ENCODE measurements at regions not wholly inside any gene's neighbourhood (a gene's known extent, or its start where the extent isn't known, plus 50 kb on each side); places are given as distances from the start of the nearest gene placed in this dataset.

DNA sequence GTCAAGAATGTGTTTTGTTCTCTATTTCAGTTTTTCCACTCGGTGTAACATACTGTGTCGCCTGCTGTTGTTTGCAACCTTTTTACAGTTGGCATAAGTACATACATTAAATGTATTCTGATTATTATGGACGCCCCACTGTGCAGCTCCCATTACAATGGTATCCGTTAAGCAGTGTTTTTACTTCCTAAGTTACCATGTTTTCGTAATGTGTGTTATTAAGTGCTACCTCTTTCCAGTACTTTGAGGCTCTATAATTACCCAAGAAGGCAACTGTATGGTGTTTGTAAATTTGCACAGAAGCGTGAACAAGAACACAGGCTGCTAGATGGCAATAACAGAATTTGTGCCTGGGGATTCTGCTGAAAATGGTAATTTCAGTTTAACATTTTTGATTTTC lies 568.0 kb upstream of the MARCKS start:
- no peak overlapping the region for H2BK5ac ChIP-seq (ENCODE audit: low read depth, low read length, poor library complexity, severe bottlenecking)
- H3K23ac ChIP-seq (ENCODE audit: low read length in 2 of 2) = no peak overlapping the region
- no peaks in the 10 kb centered on the region for H3K36me3 ChIP-seq (ENCODE audit: control insufficient read depth in 1 of 2, insufficient read depth in 2 of 2, low read depth in 1 of 2, low read length in 2 of 2)
- no peak for DNase-seq
- H3K4me3 ChIP-seq (ENCODE audit: insufficient read depth in 1 of 2, low read depth in 1 of 2, low read length in 2 of 2) = no peak overlapping the region
- H3K4ac ChIP-seq (ENCODE audit: low read depth in 1 of 2, low read length in 2 of 2) = no peak overlapping the region
- H3K9ac ChIP-seq (ENCODE audit: low read length) = no peak overlapping the region
- H2BK120ac ChIP-seq (ENCODE audit: low read depth, low read length) = no peak overlapping the region
- no peak overlapping the region for H3K27ac ChIP-seq (ENCODE audit: low read length, poor library complexity, severe bottlenecking)
- no peak overlapping the region for H2BK15ac ChIP-seq (ENCODE audit: low read depth, poor library complexity, severe bottlenecking)
- H3K4me1 ChIP-seq (ENCODE audit: control insufficient read depth, insufficient read depth, low read depth, low read length) = no peaks in the 10 kb centered on the region
- H2AFZ ChIP-seq (ENCODE audit: low read depth, low read length) = no peak overlapping the region
- H2AK5ac ChIP-seq (ENCODE audit: low read length, severe bottlenecking) = no peak overlapping the region
- H3K18ac ChIP-seq (ENCODE audit: low read depth in 1 of 2, low read length in 2 of 2) = no peak overlapping the region
- H3K27me3 ChIP-seq (ENCODE audit: control insufficient read depth in 1 of 2, insufficient read depth in 1 of 2, low read length in 2 of 2) = no peaks in the 10 kb centered on the region
- H3K79me1 ChIP-seq (replicated peaks; ENCODE audit: low read length, poor library complexity, severe bottlenecking) = no peaks in the 10 kb centered on the region
- H4K8ac ChIP-seq (ENCODE audit: low read length) = no peak overlapping the region
- no peak overlapping the region for H4K91ac ChIP-seq (ENCODE audit: low read length)
- H3K14ac ChIP-seq (ENCODE audit: low read length in 2 of 2) = no peak overlapping the region
- H3K9me3 ChIP-seq (ENCODE audit: control insufficient read depth, low read length) = peaks cover 6% of the 10 kb centered on the region
- H3K4me2 ChIP-seq (ENCODE audit: low read length, poor library complexity, severe bottlenecking) = no peak overlapping the region
- 100% methylated on average over 2 of the region's 6 CpGs for WGBS
- no peak overlapping the region for H2BK12ac ChIP-seq (ENCODE audit: low read length in 2 of 2)

DNA sequence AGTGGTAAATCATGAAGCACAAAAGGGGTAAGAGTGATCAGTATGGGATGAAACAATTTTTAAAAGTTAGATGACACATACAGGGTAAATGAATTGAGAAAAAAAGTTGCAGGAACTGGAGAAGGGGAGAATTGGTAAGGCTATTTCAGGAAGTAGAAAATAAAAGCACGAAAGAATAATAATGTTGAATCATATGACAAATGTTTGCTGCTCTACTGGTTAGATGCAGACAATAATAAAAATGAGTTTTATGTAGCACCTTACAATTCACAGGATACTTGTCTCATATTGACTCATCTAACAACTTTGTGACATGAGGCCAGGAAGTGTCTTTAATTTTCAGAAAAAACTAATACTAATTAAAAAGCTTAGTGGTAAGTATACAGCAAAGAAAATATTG lies 566.5 kb upstream of the MARCKS start:
- DNase-seq = no peak
- Histone ChIP-seq H2BK120ac (ENCODE audit: low read depth, low read length) (no peak overlapping the region), H4K8ac (ENCODE audit: low read length) (no peak overlapping the region), H3K36me3 (ENCODE audit: control insufficient read depth in 1 of 2, insufficient read depth in 2 of 2, low read depth in 1 of 2, low read length in 2 of 2) (no peaks in the 10 kb centered on the region), H2AK5ac (ENCODE audit: low read length, severe bottlenecking) (no peak overlapping the region), H2BK15ac (ENCODE audit: low read depth, poor library complexity, severe bottlenecking) (no peak overlapping the region), H3K4me1 (ENCODE audit: control insufficient read depth, insufficient read depth, low read depth, low read length) (no peaks in the 10 kb centered on the region), H3K18ac (ENCODE audit: low read depth in 1 of 2, low read length in 2 of 2) (no peak overlapping the region), H2BK12ac (ENCODE audit: low read length in 2 of 2) (no peak overlapping the region), H3K14ac (ENCODE audit: low read length in 2 of 2) (no peak overlapping the region), H3K9ac (ENCODE audit: low read length) (no peak overlapping the region), H3K79me1 (replicated peaks; ENCODE audit: low read length, poor library complexity, severe bottlenecking) (no peaks in the 10 kb centered on the region), H3K23ac (ENCODE audit: low read length in 2 of 2) (no peak overlapping the region), H3K27ac (ENCODE audit: low read length, poor library complexity, severe bottlenecking) (no peak overlapping the region), H3K27me3 (ENCODE audit: control insufficient read depth in 1 of 2, insufficient read depth in 1 of 2, low read length in 2 of 2) (no peaks in the 10 kb centered on the region), H2AFZ (ENCODE audit: low read depth, low read length) (no peak overlapping the region), H3K4me2 (ENCODE audit: low read length, poor library complexity, severe bottlenecking) (no peak overlapping the region), H3K4ac (ENCODE audit: low read depth in 1 of 2, low read length in 2 of 2) (no peak overlapping the region), H3K4me3 (ENCODE audit: insufficient read depth in 1 of 2, low read depth in 1 of 2, low read length in 2 of 2) (no peak overlapping the region), H2BK5ac (ENCODE audit: low read depth, low read length, poor library complexity, severe bottlenecking) (no peak overlapping the region), H3K9me3 (ENCODE audit: control insufficient read depth, low read length) (peaks cover 6% of the 10 kb centered on the region), H4K91ac (ENCODE audit: low read length) (no peak overlapping the region)
- WGBS = no CpG with 5 or more reads among the region's 1 CpG

DNA sequence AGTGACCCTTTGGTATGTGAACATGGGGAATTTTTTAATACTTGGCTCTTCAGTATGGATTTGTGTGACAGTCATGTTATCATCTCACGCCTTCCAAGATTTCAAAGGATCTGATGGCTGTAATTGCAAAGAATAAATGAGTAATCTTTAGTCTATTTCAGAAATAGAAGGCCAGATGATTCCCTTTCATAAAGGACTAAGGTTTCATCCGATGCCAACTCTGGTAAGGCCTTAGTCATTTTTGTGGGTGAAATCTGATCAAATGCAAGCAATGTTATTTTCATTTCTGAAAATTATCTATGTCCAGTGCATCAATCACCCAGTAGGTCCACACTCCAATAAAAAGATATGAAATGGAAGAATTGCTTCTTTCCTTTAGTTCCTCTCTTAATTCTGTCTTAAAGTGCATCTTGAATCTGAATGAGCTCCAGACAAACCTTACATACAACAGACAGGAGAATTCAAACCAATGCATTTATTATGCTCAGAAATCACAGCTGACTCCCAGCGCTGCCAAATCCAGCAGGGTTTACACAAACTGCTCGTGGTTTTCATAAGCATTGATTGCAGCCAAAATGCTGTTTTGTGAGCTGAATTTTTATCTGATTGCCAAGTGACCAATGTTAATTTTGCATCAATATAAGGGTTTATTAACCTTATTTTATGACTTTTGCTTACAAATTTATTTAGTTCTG lies 565.2 kb upstream of the MARCKS start:
- H3K23ac ChIP-seq (ENCODE audit: low read length in 2 of 2) = no peak overlapping the region
- H3K9ac ChIP-seq (ENCODE audit: low read length) = peak overlapping the region; percentile 72
- H3K27ac ChIP-seq (ENCODE audit: low read length, poor library complexity, severe bottlenecking) = no peak overlapping the region
- no peaks in the 10 kb centered on the region for H3K4me1 ChIP-seq (ENCODE audit: control insufficient read depth, insufficient read depth, low read depth, low read length)
- H2BK120ac ChIP-seq (ENCODE audit: low read depth, low read length) = no peak overlapping the region
- DNase-seq = no peak
- no peaks in the 10 kb centered on the region for H3K36me3 ChIP-seq (ENCODE audit: control insufficient read depth in 1 of 2, insufficient read depth in 2 of 2, low read depth in 1 of 2, low read length in 2 of 2)
- peak overlapping the region in 1 of 2 experiments; percentile 5 for H3K4me3 ChIP-seq (ENCODE audit: insufficient read depth in 1 of 2, low read depth in 1 of 2, low read length in 2 of 2)
- no peaks in the 10 kb centered on the region for H3K27me3 ChIP-seq (ENCODE audit: control insufficient read depth in 1 of 2, insufficient read depth in 1 of 2, low read length in 2 of 2)
- no peak overlapping the region for H2AK5ac ChIP-seq (ENCODE audit: low read length, severe bottlenecking)
- WGBS = 91% methylated on average over 4 of the region's 4 CpGs
- no peak overlapping the region for H4K8ac ChIP-seq (ENCODE audit: low read length)
- no peak overlapping the region for H3K18ac ChIP-seq (ENCODE audit: low read depth in 1 of 2, low read length in 2 of 2)
- H3K4ac ChIP-seq (ENCODE audit: low read depth in 1 of 2, low read length in 2 of 2) = no peak overlapping the region
- H4K91ac ChIP-seq (ENCODE audit: low read length) = no peak overlapping the region
- H3K14ac ChIP-seq (ENCODE audit: low read length in 2 of 2) = no peak overlapping the region
- no peak overlapping the region for H2BK5ac ChIP-seq (ENCODE audit: low read depth, low read length, poor library complexity, severe bottlenecking)
- no peaks in the 10 kb centered on the region for H3K9me3 ChIP-seq (ENCODE audit: control insufficient read depth, low read length)
- H3K79me1 ChIP-seq (replicated peaks; ENCODE audit: low read length, poor library complexity, severe bottlenecking) = no peaks in the 10 kb centered on the region
- no peak overlapping the region for H2BK15ac ChIP-seq (ENCODE audit: low read depth, poor library complexity, severe bottlenecking)
- H2AFZ ChIP-seq (ENCODE audit: low read depth, low read length) = no peak overlapping the region
- H2BK12ac ChIP-seq (ENCODE audit: low read length in 2 of 2) = no peak overlapping the region
- no peak overlapping the region for H3K4me2 ChIP-seq (ENCODE audit: low read length, poor library complexity, severe bottlenecking)

GRCh38 chr6:113292646-113293422 lies 564.3 kb upstream of the MARCKS start:
- no peak overlapping the region for H3K18ac ChIP-seq (ENCODE audit: low read depth in 1 of 2, low read length in 2 of 2)
- no peak overlapping the region for H3K23ac ChIP-seq (ENCODE audit: low read length in 2 of 2)
- H3K9me3 ChIP-seq (ENCODE audit: control insufficient read depth, low read length) = no peaks in the 10 kb centered on the region
- no peak overlapping the region for H3K4ac ChIP-seq (ENCODE audit: low read depth in 1 of 2, low read length in 2 of 2)
- 83% methylated on average over 3 of the region's 3 CpGs for WGBS
- no peak overlapping the region for H3K14ac ChIP-seq (ENCODE audit: low read length in 2 of 2)
- no peak overlapping the region for H2AK5ac ChIP-seq (ENCODE audit: low read length, severe bottlenecking)
- H3K4me3 ChIP-seq (ENCODE audit: insufficient read depth in 1 of 2, low read depth in 1 of 2, low read length in 2 of 2) = peak overlapping the region in 1 of 2 experiments; percentile 25
- no peak overlapping the region for H2BK12ac ChIP-seq (ENCODE audit: low read length in 2 of 2)
- H3K4me2 ChIP-seq (ENCODE audit: low read length, poor library complexity, severe bottlenecking) = no peak overlapping the region
- no peak overlapping the region for H2BK120ac ChIP-seq (ENCODE audit: low read depth, low read length)
- no peak overlapping the region for H2BK15ac ChIP-seq (ENCODE audit: low read depth, poor library complexity, severe bottlenecking)
- no peaks in the 10 kb centered on the region for H3K27me3 ChIP-seq (ENCODE audit: control insufficient read depth in 1 of 2, insufficient read depth in 1 of 2, low read length in 2 of 2)
- H4K8ac ChIP-seq (ENCODE audit: low read length) = no peak overlapping the region
- H3K27ac ChIP-seq (ENCODE audit: low read length, poor library complexity, severe bottlenecking) = no peak overlapping the region
- no peaks in the 10 kb centered on the region for H3K4me1 ChIP-seq (ENCODE audit: control insufficient read depth, insufficient read depth, low read depth, low read length)
- no peak overlapping the region for H2AFZ ChIP-seq (ENCODE audit: low read depth, low read length)
- H3K79me1 ChIP-seq (replicated peaks; ENCODE audit: low read length, poor library complexity, severe bottlenecking) = no peaks in the 10 kb centered on the region
- DNase-seq = no peak
- H2BK5ac ChIP-seq (ENCODE audit: low read depth, low read length, poor library complexity, severe bottlenecking) = no peak overlapping the region
- no peak overlapping the region for H4K91ac ChIP-seq (ENCODE audit: low read length)
- peak overlapping the region; percentile 72 for H3K9ac ChIP-seq (ENCODE audit: low read length)
- no peaks in the 10 kb centered on the region for H3K36me3 ChIP-seq (ENCODE audit: control insufficient read depth in 1 of 2, insufficient read depth in 2 of 2, low read depth in 1 of 2, low read length in 2 of 2)

Measured in mesenchymal stem cell (in vitro differentiated cells and primary cell).